ENCODE measurements at regions not wholly inside any gene's neighbourhood (a gene's known extent, or its start where the extent isn't known, plus 50 kb on each side); places are given as distances from the start of the nearest gene placed in this dataset.
A peak's percentile ranks its signal among the peaks of the same experiment; 100 is the strongest.

DNA sequence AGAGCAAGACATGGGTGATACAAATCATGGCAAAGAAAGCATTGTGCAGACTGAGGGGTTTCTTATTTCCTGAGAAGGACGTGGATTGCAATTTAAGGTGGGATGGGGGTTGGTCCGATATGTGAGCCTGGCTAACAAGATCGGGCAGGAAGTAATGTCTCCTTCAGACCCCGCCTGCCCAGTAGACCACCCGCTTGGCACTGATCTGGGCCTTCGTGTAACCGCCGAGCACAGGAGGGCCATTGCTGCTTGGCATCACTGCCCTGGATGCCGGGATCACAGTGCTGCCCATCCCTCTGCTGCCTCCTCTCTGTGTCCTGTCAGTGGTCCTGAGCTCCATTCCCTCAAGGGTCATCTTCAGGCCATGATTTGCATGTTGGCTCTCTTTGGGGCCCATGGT lies 214.6 kb upstream of the ZNF32 start:
- peak; percentile 64 for DNase-seq (ENCODE audit: extremely low spot score, unreplicated experiment)
- Mint-ChIP-seq H3K4me3 (ENCODE audit: unreplicated experiment) (no peak overlapping the region), H3K4me1 (ENCODE audit: unreplicated experiment) (peaks cover 35% of the 10 kb centered on the region), H3K9me3 (ENCODE audit: unreplicated experiment) (no peaks in the 10 kb centered on the region), H3K36me3 (ENCODE audit: unreplicated experiment) (no peaks in the 10 kb centered on the region), H3K27ac (ENCODE audit: unreplicated experiment) (no peak overlapping the region), H3K27me3 (ENCODE audit: unreplicated experiment) (peaks cover 3% of the 10 kb centered on the region)
- TF ChIP-seq, protein P1, sequence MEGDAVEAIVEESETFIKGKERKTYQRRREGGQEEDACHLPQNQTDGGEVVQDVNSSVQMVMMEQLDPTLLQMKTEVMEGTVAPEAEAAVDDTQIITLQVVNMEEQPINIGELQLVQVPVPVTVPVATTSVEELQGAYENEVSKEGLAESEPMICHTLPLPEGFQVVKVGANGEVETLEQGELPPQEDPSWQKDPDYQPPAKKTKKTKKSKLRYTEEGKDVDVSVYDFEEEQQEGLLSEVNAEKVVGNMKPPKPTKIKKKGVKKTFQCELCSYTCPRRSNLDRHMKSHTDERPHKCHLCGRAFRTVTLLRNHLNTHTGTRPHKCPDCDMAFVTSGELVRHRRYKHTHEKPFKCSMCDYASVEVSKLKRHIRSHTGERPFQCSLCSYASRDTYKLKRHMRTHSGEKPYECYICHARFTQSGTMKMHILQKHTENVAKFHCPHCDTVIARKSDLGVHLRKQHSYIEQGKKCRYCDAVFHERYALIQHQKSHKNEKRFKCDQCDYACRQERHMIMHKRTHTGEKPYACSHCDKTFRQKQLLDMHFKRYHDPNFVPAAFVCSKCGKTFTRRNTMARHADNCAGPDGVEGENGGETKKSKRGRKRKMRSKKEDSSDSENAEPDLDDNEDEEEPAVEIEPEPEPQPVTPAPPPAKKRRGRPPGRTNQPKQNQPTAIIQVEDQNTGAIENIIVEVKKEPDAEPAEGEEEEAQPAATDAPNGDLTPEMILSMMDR (IDR thresholded peaks at IDR 0.05): no peak

- no peak for DNase-seq (ENCODE audit: extremely low spot score, unreplicated experiment)
- no peaks in the 10 kb centered on the region for H3K9me3 Mint-ChIP-seq (ENCODE audit: unreplicated experiment)
Observed at GRCh38 chr10:43862756-43863155, 214.1 kb upstream of the ZNF32 start.

DNA sequence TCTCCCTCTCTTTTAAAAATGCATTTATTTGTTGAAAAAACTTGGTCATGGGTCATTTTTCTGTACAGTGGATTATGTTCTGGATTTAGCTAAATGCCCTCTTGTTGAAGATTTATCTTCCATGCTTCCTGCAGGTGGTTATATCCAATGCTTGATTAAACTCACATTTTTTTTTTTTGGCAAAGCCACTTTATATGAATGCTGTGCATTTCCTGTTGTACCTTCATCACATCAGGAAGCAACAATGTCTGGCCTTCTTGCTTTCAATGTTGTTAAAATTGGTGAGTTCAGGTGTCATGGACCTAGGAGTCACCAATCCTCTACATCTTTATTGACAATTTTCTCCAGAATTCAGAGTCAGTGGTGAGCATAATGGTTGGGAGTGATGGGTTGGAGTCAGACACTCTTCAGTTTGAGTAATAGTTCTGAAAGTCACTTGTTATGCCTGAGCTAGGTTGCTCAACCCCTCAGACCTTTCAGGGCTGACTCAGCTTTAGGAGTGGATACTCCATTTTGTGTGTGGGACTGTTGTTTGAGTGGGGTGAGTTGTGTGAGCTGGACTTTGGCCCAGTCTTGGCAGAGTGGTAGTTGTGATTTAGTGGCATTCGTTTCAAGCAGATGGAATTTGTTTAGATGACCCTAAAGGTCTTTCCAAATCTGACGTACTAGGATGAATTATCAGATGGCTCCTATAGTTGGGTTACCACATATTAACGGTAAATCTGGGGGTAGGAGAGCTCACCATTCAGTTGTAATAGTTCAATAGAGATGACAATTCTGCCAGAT lies 213.5 kb upstream of the ZNF32 start:
- Mint-ChIP-seq H3K27ac (ENCODE audit: unreplicated experiment) (no peak overlapping the region), H3K4me3 (ENCODE audit: unreplicated experiment) (no peak overlapping the region), H3K4me1 (ENCODE audit: unreplicated experiment) (peaks cover 36% of the 10 kb centered on the region), H3K36me3 (ENCODE audit: unreplicated experiment) (no peaks in the 10 kb centered on the region), H3K9me3 (ENCODE audit: unreplicated experiment) (no peaks in the 10 kb centered on the region), H3K27me3 (ENCODE audit: unreplicated experiment) (peaks cover 3% of the 10 kb centered on the region)
- TF ChIP-seq, protein P1 (IDR thresholded peaks at IDR 0.05): no peak
- DNase-seq (ENCODE audit: extremely low spot score, unreplicated experiment): no peak

More at GRCh38 chr10:43862756-43863155, 214.1 kb upstream of the ZNF32 start:
- Mint-ChIP-seq H3K36me3 (ENCODE audit: unreplicated experiment) (no peaks in the 10 kb centered on the region), H3K4me1 (ENCODE audit: unreplicated experiment) (peaks cover 35% of the 10 kb centered on the region), H3K4me3 (ENCODE audit: unreplicated experiment) (no peak overlapping the region), H3K27me3 (ENCODE audit: unreplicated experiment) (peaks cover 3% of the 10 kb centered on the region), H3K27ac (ENCODE audit: unreplicated experiment) (no peak overlapping the region)
- TF ChIP-seq, protein P1 (IDR thresholded peaks at IDR 0.05): no peak

DNA sequence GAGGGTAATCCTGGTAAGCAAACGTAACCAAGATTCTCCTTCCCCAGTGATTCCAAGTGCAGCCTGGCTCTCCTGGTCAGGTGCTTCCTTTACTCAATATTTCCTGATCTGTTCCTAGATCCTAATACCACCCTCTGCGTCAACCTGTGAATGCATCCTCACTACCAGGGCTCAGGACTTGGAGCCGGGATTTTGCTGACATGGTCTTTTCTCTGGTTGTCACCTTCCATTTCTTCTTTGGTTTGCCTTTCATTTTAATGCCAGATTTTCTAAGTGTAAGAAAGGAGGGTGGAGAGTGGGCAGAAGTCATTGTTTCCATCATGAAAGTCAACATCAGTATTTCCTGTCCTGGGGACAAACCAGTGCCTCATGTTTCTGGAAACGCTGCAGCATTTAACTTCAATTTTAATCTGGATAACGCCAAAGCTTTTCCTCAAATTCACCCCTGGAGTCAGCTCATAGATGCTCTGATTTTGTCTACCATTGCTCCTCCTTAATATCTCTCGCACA lies 210.4 kb upstream of the ZNF32 start:
- Mint-ChIP-seq H3K9me3 (ENCODE audit: unreplicated experiment) (no peaks in the 10 kb centered on the region), H3K36me3 (ENCODE audit: unreplicated experiment) (no peaks in the 10 kb centered on the region), H3K27ac (ENCODE audit: unreplicated experiment) (no peak overlapping the region), H3K27me3 (ENCODE audit: unreplicated experiment) (peaks cover 3% of the 10 kb centered on the region), H3K4me3 (ENCODE audit: unreplicated experiment) (no peak overlapping the region), H3K4me1 (ENCODE audit: unreplicated experiment) (peaks cover 42% of the 10 kb centered on the region)
- TF ChIP-seq, protein P1 (IDR thresholded peaks at IDR 0.05): no peak
- no peak for DNase-seq (ENCODE audit: extremely low spot score, unreplicated experiment)

GRCh38 chr10:43857931-43858315 lies 209.2 kb upstream of the ZNF32 start:
- Mint-ChIP-seq H3K27ac (ENCODE audit: unreplicated experiment) (no peak overlapping the region), H3K9me3 (ENCODE audit: unreplicated experiment) (no peaks in the 10 kb centered on the region), H3K4me1 (ENCODE audit: unreplicated experiment) (peaks cover 41% of the 10 kb centered on the region), H3K27me3 (ENCODE audit: unreplicated experiment) (peaks cover 3% of the 10 kb centered on the region), H3K36me3 (ENCODE audit: unreplicated experiment) (no peaks in the 10 kb centered on the region), H3K4me3 (ENCODE audit: unreplicated experiment) (no peak overlapping the region)
- DNase-seq (ENCODE audit: extremely low spot score, unreplicated experiment): no peak
- TF ChIP-seq, protein P1 (IDR thresholded peaks at IDR 0.05): no peak

All from osteocyte (in vitro differentiated cells).